ENCODE measurements at regions not wholly inside any gene's neighbourhood (a gene's known extent, or its start where the extent isn't known, plus 50 kb on each side); places are given as distances from the start of the nearest gene placed in this dataset.

DNA sequence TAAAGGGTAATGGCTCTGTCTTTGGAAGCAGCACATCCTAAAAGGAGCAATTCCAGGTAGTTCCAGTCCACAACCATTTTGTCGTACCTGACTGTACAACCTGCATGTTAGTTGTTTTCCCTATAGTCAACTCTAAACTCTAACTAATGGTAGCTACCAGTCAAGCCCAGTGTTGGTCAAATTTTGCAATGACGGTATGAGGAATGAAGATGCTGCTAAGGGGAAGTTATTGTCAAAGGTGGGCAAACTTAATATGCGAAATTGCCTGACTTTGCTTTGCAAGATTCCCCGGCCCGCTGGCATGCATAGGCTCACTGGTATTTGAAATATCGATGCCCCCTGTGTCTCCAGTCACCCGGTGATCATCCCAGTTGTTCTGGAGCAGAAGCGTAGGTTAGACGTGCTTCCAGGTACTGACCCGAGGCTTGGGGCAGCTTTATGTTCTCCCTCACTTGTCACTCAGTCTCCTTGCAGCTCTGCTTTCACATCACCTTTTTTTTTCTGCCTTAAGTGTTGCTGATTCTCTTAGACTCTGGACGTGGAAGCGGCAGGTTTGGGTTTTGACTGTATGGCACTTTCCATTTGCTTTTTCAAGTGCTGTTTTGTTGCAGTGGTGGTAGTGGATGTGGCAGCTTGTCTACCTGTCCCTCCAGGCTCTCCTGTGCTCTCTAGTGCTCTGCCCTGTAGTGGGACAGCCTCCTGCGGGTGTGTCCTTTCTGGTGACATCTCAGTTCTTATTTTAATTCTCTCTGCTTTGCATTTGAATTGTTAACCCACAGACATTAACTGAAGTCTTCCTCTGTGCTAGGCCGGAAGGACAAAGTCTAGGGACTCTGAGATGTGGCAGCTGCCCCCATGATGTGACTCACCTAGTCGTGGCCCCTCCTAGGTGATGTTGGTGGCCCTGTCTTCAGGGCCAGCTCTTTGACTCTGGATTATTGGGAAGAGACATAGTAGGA is 95.8 kb upstream of the UMPS start:
- no peaks in the 10 kb centered on the region for H3K79me2 ChIP-seq (ENCODE audit: control insufficient read depth, insufficient read depth, low read length)
- H3K9ac ChIP-seq (replicated peaks; ENCODE audit: extremely low read depth, insufficient read depth, low read length): no peak overlapping the region
- BruUV-seq (replicated peaks): no TSS peak
- intact Hi-C loops (cut with micrococcal nuclease) (no loop called here), dilution Hi-C loops (cut with MboI; ENCODE audit: extremely low pct_ligation_motif_present, low sequenced_read_pairs) (no loop called here)
- DNase-seq (ENCODE audit: low read depth, low spot score): no peak
- CTCF ChIA-PET: interaction anchor here (0.5 to 1.7 kb wide), 3 partner anchors 28 to 1071 kb away, joined by 3 to 4 read pairs (median 4); no protein-coding TSS in a partner anchor
- no peaks in the 10 kb centered on the region for H3K36me3 ChIP-seq (ENCODE audit: control insufficient read depth in 2 of 2, extremely low read depth in 1 of 2, insufficient read depth in 2 of 2, low read length in 2 of 2)
- no peak for TF ChIP-seq GATA2 (IDR thresholded peaks at IDR 0.05; ENCODE audit: insufficient read depth, insufficient read length, low read depth, low read length)
- TF ChIP-seq, protein P1, sequence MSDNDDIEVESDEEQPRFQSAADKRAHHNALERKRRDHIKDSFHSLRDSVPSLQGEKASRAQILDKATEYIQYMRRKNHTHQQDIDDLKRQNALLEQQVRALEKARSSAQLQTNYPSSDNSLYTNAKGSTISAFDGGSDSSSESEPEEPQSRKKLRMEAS (IDR thresholded peaks at IDR 0.05; ENCODE audit: insufficient read depth, insufficient read length): no peak
- no peak for TF ChIP-seq JUN (IDR thresholded peaks at IDR 0.05; ENCODE audit: borderline replicate concordance, insufficient read depth, insufficient read length, low read depth)
- TF ChIP-seq POLR2AphosphoS5 (IDR thresholded peaks at IDR 0.05; ENCODE audit: insufficient read depth, low read depth, low read length): no peak
- TF ChIP-seq, protein P2, sequence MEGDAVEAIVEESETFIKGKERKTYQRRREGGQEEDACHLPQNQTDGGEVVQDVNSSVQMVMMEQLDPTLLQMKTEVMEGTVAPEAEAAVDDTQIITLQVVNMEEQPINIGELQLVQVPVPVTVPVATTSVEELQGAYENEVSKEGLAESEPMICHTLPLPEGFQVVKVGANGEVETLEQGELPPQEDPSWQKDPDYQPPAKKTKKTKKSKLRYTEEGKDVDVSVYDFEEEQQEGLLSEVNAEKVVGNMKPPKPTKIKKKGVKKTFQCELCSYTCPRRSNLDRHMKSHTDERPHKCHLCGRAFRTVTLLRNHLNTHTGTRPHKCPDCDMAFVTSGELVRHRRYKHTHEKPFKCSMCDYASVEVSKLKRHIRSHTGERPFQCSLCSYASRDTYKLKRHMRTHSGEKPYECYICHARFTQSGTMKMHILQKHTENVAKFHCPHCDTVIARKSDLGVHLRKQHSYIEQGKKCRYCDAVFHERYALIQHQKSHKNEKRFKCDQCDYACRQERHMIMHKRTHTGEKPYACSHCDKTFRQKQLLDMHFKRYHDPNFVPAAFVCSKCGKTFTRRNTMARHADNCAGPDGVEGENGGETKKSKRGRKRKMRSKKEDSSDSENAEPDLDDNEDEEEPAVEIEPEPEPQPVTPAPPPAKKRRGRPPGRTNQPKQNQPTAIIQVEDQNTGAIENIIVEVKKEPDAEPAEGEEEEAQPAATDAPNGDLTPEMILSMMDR (IDR thresholded peaks at IDR 0.05; ENCODE audit: extremely low read depth in 1 of 2, insufficient read depth in 1 of 2, low read depth in 1 of 2, low read length in 2 of 2): no peak
- no peak for TF ChIP-seq POLR2A (IDR thresholded peaks at IDR 0.05; ENCODE audit: low read depth, low read length)
- no peak for TF ChIP-seq EZH2 (IDR thresholded peaks at IDR 0.05; ENCODE audit: borderline replicate concordance, low read depth, low read length, severe bottlenecking)
- TF ChIP-seq FOS (IDR thresholded peaks at IDR 0.05; ENCODE audit: borderline replicate concordance, insufficient read depth, low read length): no peak
- TF ChIP-seq MYC (IDR thresholded peaks at IDR 0.05; ENCODE audit: low read depth, low read length): no peak
- H3K27ac ChIP-seq (ENCODE audit: insufficient read depth, low read depth, low read length): no peak overlapping the region
- H4K20me1 ChIP-seq (replicated peaks; ENCODE audit: control insufficient read depth, extremely low read depth, insufficient read depth, low read length): no peaks in the 10 kb centered on the region
- POLR2A ChIA-PET: no interaction called here
- H3K9me3 ChIP-seq (replicated peaks; ENCODE audit: control insufficient read depth, insufficient read depth, low read length): no peaks in the 10 kb centered on the region
- H3K4me1 ChIP-seq (ENCODE audit: control insufficient read depth, extremely low read depth, insufficient read depth, low read length): no peaks in the 10 kb centered on the region
- H2AFZ ChIP-seq (ENCODE audit: low read depth, low read length): no peak overlapping the region
- no peak overlapping the region for H3K4me3 ChIP-seq (replicated peaks in 1 of 3; ENCODE audit: insufficient read depth in 1 of 3, low read depth in 1 of 3, low read length in 3 of 3)
- FAIRE-seq: no peak
- H3K4me2 ChIP-seq (ENCODE audit: insufficient read depth, low read length): no peak overlapping the region
- H3K27me3 ChIP-seq (ENCODE audit: control insufficient read depth in 2 of 2, insufficient read depth in 2 of 2, low read length in 2 of 2): peaks cover 0 to 2% of the 10 kb centered on the region in 2 experiments
- no peaks in the 10 kb centered on the region for H3K9me1 ChIP-seq (replicated peaks; ENCODE audit: control insufficient read depth, extremely low read depth, insufficient read depth, low read length)
